ENCODE measurements at regions not wholly inside any gene's neighbourhood (a gene's known extent, or its start where the extent isn't known, plus 50 kb on each side); places are given as distances from the start of the nearest gene placed in this dataset.

DNA sequence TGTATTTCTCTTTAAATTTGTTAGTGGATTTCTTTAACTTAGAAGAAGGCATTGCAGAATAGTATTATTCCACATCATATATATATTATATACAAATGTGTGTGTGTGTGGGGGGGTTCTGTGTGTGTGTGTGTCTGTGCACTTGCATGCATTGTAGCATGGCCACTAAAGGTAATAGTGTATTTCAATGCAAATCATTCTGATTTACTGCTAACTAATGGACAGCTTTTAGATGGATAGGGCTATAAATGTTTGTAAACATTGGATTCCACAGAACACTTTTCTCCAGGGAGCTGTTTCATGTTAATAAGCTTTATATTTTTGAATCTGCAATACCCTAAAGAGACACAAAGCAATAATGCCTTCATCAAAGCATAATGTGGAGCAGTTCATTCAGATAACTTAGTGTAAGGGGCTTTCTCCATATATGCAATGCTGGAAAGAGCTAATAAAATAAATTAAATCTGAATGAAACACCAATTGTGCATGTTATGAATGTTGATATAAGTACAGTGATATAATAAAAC lies 496.7 kb upstream of the CDH9 start:
- Mint-ChIP-seq H3K27me3 (ENCODE audit: low read depth) (no peaks in the 10 kb centered on the region), H3K9me3 (peaks cover 11% of the 10 kb centered on the region), H3K36me3 (ENCODE audit: low read depth) (no peaks in the 10 kb centered on the region), H3K4me1 (no peaks in the 10 kb centered on the region), H3K27ac (no peak overlapping the region), H3K4me3 (no peak overlapping the region)
- TF ChIP-seq, protein P1, sequence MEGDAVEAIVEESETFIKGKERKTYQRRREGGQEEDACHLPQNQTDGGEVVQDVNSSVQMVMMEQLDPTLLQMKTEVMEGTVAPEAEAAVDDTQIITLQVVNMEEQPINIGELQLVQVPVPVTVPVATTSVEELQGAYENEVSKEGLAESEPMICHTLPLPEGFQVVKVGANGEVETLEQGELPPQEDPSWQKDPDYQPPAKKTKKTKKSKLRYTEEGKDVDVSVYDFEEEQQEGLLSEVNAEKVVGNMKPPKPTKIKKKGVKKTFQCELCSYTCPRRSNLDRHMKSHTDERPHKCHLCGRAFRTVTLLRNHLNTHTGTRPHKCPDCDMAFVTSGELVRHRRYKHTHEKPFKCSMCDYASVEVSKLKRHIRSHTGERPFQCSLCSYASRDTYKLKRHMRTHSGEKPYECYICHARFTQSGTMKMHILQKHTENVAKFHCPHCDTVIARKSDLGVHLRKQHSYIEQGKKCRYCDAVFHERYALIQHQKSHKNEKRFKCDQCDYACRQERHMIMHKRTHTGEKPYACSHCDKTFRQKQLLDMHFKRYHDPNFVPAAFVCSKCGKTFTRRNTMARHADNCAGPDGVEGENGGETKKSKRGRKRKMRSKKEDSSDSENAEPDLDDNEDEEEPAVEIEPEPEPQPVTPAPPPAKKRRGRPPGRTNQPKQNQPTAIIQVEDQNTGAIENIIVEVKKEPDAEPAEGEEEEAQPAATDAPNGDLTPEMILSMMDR (IDR thresholded peaks at IDR 0.05; ENCODE audit: unreplicated experiment in 3 of 3), result no peak

DNA sequence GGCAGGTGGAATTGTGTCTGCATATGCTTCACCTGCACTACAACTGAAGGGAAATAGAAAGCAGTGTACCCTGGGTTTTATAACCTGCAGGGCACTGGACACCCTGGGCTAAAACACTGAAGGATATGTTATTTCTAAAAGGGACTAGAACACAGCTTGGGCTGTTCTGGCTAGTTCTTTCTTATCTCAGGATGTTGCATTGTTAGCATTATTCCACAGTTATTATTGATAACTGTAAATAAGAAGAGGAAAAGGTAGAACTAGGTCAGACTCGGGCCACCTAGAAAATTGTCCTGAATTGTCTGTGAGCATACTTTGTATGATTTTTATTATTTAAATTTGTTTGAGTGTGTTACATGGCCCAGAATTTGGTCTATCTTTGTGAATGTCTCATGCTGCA lies 493.9 kb upstream of the CDH9 start:
- no peaks in the 10 kb centered on the region for H3K27me3 Mint-ChIP-seq (ENCODE audit: low read depth)
- H3K4me1 Mint-ChIP-seq, result no peaks in the 10 kb centered on the region
- TF ChIP-seq, protein P1 (IDR thresholded peaks at IDR 0.05; ENCODE audit: unreplicated experiment in 3 of 3), result no peak
- H3K36me3 Mint-ChIP-seq (ENCODE audit: low read depth), result no peaks in the 10 kb centered on the region
- no peak overlapping the region for H3K4me3 Mint-ChIP-seq
- peaks cover 11% of the 10 kb centered on the region for H3K9me3 Mint-ChIP-seq
- H3K27ac Mint-ChIP-seq, result no peak overlapping the region

DNA sequence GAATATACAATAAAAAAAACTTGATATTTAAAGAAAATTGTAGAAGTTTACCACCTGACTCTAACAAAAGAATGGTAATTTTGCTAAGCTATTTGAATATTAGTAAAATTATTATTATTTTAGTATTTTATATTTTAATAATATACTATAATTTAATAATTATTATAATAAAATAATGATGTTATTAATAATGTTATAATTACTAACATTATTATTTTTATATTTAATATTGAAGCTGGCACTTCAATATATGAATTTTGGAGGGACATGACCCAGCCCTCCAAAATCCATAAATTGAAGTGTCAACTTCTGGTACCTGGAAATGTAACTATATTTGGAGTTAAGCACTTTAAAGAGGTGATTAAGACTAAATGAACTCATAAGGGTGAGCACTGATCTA lies 486.1 kb upstream of the CDH9 start:
- no peak overlapping the region for H3K27ac Mint-ChIP-seq
- peaks cover 16% of the 10 kb centered on the region for H3K4me1 Mint-ChIP-seq

DNA sequence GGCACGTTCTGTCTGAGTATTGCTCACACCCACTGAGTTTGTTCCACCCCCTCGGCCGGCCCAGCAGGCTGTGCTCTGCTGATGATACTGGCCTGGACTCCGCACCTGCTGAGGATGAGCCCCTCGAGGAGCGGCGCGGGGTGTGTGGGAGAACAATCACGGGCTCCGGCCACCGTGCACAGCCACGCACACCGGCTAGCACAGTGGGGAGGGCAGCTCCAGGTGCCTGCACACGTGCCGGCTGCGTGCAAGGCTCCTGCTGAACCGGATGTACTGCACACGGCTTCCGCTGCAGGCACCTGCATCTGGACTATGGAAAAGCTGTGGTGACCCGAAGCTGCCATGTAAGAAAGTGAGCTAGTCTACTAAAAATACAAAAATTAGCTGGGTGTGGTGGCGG lies 485.2 kb upstream of the CDH9 start:
- no peak overlapping the region for H3K27ac Mint-ChIP-seq
- no peaks in the 10 kb centered on the region for H3K27me3 Mint-ChIP-seq (ENCODE audit: low read depth)
- no peak overlapping the region for H3K4me3 Mint-ChIP-seq
- TF ChIP-seq, protein P1 (IDR thresholded peaks at IDR 0.05; ENCODE audit: unreplicated experiment in 3 of 3), result no peak
- H3K9me3 Mint-ChIP-seq, result peaks cover 6% of the 10 kb centered on the region
- peaks cover 16% of the 10 kb centered on the region for H3K4me1 Mint-ChIP-seq
- H3K36me3 Mint-ChIP-seq (ENCODE audit: low read depth), result no peaks in the 10 kb centered on the region

More for the DNA sequence above, 486.1 kb upstream of the CDH9 start:
- no peaks in the 10 kb centered on the region for H3K27me3 Mint-ChIP-seq (ENCODE audit: low read depth)
- no peak overlapping the region for H3K4me3 Mint-ChIP-seq
- TF ChIP-seq, protein P1 (IDR thresholded peaks at IDR 0.05; ENCODE audit: unreplicated experiment in 3 of 3), result no peak
- no peaks in the 10 kb centered on the region for H3K9me3 Mint-ChIP-seq
- no peaks in the 10 kb centered on the region for H3K36me3 Mint-ChIP-seq (ENCODE audit: low read depth)

DNA sequence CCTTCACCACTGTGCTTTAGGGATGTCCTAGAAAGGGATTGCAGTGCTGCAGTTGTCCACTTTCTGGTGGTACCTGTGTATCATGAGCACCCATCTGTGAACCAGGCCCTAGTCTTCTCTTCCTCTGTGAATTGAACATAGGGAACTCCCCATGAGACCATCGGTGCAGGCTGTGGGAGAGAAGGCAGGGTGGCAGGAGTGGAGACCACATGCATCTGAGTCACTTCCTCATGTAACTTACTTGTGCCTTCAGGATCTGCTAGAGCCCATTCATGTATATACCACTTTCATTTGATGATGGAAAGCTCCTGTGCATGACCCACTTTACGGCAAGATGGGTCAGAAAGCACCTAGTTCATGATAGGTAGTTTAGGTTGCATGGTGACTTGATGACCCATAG lies 478.1 kb upstream of the CDH9 start:
- Mint-ChIP-seq H3K27ac (no peak overlapping the region), H3K27me3 (ENCODE audit: low read depth) (no peaks in the 10 kb centered on the region)

DNA sequence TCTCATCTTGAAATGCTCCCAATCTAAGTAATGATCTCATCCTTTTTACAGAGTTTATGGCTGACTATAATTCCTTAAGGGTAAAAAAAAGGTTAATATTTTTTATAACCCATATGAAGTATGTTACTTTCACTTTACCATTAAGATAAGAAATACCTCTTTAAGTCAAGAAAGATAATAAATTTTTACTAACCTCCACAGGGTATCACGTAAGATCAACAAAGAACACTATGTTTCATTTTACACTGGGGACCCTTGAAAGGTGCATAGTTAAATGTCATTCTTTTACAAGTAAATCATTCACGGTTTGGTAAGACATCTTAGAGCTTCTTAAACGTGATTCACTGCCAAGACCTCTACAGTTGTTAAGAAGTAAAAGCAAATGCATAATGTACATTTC lies 472.7 kb upstream of the CDH9 start:
- Mint-ChIP-seq H3K9me3 (peaks cover 2% of the 10 kb centered on the region), H3K4me1 (peaks cover 6% of the 10 kb centered on the region), H3K27me3 (ENCODE audit: low read depth) (no peaks in the 10 kb centered on the region), H3K36me3 (ENCODE audit: low read depth) (no peaks in the 10 kb centered on the region), H3K27ac (peak overlapping the region; percentile 65 to 82 (median 67)), H3K4me3 (peak overlapping the region in 2 of 3 experiments; percentile 1 to 33)
- TF ChIP-seq, protein P1 (IDR thresholded peaks at IDR 0.05; ENCODE audit: unreplicated experiment in 3 of 3), result no peak

More for the DNA sequence above, 478.1 kb upstream of the CDH9 start:
- Mint-ChIP-seq H3K4me3 (no peak overlapping the region), H3K36me3 (ENCODE audit: low read depth) (no peaks in the 10 kb centered on the region), H3K9me3 (peaks cover 23% of the 10 kb centered on the region), H3K4me1 (peaks cover 12% of the 10 kb centered on the region)
- TF ChIP-seq, protein P1 (IDR thresholded peaks at IDR 0.05; ENCODE audit: unreplicated experiment in 3 of 3), result no peak

Data from nephron (organoid).